LNCAP (cell line): ENCODE measurements at regions not wholly inside any gene's neighbourhood (a gene's known extent, or its start where the extent isn't known, plus 50 kb on each side); places are given as distances from the start of the nearest gene placed in this dataset.

ENCODE experiments used
- CTCF ChIP-seq: fragments of 450-650 bp; IDR thresholded peaks from 2 replicates; pipeline ENCODE4 v1.5.1; 2017; ENCODE audit warnings: mild to moderate bottlenecking

- TF ChIP-seq CTCF = no peak
Observed at GRCh38 chr6:119483908-119484307, 134.3 kb upstream of the MAN1A1 start.

DNA sequence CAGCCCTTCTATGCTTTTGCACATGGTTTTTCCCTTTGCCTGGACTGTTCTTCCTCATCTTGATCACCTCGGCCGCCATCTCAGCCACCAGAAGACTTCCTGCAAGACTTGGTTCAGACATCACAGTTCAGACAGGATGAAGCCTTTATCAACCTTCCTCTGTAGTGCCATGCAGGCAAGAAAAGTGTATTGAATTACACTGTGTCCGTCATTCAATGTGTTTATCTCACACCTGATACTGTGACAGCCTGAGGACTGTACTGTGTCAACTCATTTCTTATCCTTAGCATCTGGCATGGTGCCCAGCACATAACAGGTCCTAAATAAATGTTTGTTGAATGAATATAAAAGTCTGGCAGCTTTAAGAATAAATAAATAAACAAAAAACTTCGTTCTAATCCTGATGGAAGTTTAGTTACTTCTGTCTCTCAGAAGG lies 133.3 kb upstream of the MAN1A1 start:
- no peak for TF ChIP-seq CTCF

DNA sequence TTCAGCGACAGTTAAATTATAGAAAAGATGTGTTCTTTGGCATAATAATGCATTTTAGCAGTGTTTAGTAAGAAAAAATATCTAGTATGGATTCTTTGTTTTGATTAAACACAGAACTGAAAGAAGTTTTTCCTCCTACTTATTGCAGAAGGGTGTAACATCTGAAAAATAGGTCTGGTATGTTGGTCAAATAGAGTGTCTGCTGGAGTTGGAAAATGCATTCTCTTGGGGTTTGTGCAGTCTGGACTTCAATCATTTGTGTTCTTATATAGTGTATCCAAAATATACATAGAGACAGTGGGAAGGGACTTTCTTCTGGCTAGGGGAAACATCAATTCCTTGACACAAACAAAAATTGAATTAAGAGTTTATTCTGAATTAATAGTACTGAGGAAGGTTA lies 132.4 kb upstream of the MAN1A1 start:
- TF ChIP-seq CTCF = no peak

DNA sequence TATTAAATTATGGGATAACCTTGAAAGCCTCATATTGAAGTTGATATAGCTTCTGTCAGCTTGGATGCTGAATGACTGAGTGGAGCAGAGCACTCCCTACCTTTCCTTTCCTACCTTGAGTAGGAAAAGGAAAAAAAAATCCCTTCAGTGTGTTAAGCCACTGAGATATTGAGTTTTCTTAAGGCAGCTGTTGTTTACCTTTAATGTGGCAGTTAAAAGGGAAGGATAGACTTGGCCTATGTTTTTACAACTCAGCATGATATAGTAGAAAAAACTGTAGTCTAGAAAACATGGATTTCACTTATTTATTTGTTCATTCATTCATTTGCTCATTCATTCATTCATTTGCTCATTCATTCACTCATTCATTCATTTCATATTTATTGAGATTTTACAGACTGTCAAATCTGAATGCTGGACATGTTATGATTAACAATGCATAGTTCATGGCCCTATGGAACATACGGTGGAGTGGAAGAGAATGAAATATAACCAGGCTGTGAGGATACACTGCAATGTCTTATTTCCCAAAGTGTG lies 131.5 kb upstream of the MAN1A1 start:
- no peak for TF ChIP-seq CTCF

DNA sequence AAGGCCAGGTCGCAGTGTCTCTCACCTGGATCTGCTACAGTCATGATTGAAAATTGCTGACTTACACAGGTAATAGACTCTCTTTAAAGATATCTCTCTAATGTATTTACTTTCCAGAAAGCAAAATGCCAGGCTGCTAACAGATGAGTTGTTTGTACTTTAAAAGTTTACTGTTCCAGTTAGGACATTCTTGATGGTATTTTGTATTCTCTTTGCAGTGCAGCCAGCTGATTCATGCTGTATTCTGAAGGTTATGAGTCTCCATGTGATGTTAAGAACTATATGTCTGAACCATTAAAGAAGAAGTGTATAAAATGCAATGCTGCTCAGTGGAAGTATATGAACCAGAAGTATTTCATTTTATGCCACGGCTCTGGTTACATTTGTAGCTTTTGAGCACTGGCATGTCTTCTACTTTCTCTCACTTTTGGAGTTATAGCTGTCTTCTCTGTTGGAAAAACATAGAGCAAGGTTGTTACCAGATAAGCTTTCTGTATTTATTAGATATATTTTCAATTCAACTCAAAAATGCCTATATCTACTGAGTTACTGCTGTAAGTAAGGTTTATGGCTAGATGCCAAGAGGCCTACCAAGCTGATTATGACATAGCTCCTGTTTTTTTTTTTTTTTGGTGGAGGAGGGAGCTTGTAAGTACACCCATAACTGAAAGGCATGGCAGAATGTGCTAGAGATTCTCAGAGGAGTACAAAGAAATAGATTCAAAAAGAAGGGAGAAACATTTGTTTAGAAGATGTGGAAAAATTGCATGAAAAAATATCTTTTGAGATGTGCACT lies 130.5 kb upstream of the MAN1A1 start:
- TF ChIP-seq CTCF = no peak

- TF ChIP-seq CTCF = no peak
Observed at GRCh38 chr6:119476554-119476953, 127.0 kb upstream of the MAN1A1 start.

- no peak for TF ChIP-seq CTCF
Observed at GRCh38 chr6:119476024-119476423, 126.5 kb upstream of the MAN1A1 start.
